ENCODE measurements at regions not wholly inside any gene's neighbourhood (a gene's known extent, or its start where the extent isn't known, plus 50 kb on each side); places are given as distances from the start of the nearest gene placed in this dataset.

GRCh38 chr7:56188823-56189346 is 72.7 kb upstream of the NUPR2 start:
- no peaks in the 10 kb centered on the region for H3K27me3 Mint-ChIP-seq (ENCODE audit: low read depth in 2 of 2)
- no peak for ATAC-seq
- no peaks in the 10 kb centered on the region for H3K4me1 ChIP-seq (ENCODE audit: control insufficient read depth, insufficient read depth, low read length)
- H3K27me3 ChIP-seq (ENCODE audit: control insufficient read depth, insufficient read depth, low read length), result no peaks in the 10 kb centered on the region
- H3K27ac Mint-ChIP-seq, result no peak overlapping the region
- no peak overlapping the region for H3K4me3 Mint-ChIP-seq
- H3K27ac ChIP-seq (ENCODE audit: low read length), result no peak overlapping the region
- H3K4me3 ChIP-seq (ENCODE audit: low read length), result no peak overlapping the region
- intact Hi-C loops (cut with micrococcal nuclease), result no loop called here
- H3K9me3 ChIP-seq (ENCODE audit: control insufficient read depth, insufficient read depth, low read length), result peaks cover 5% of the 10 kb centered on the region
- WGBS (ENCODE audit: insufficient coverage), result 50% methylated on average over 1 of the region's 1 CpG
- H3K36me3 ChIP-seq (ENCODE audit: control insufficient read depth, insufficient read depth, low read length), result no peaks in the 10 kb centered on the region
- peaks cover 3 to 4% of the 10 kb centered on the region in 2 donors for H3K9me3 Mint-ChIP-seq
- no peaks in the 10 kb centered on the region for H3K4me1 Mint-ChIP-seq
- no peak for DNase-seq
- no peaks in the 10 kb centered on the region for H3K36me3 Mint-ChIP-seq
- TF ChIP-seq, protein P1, sequence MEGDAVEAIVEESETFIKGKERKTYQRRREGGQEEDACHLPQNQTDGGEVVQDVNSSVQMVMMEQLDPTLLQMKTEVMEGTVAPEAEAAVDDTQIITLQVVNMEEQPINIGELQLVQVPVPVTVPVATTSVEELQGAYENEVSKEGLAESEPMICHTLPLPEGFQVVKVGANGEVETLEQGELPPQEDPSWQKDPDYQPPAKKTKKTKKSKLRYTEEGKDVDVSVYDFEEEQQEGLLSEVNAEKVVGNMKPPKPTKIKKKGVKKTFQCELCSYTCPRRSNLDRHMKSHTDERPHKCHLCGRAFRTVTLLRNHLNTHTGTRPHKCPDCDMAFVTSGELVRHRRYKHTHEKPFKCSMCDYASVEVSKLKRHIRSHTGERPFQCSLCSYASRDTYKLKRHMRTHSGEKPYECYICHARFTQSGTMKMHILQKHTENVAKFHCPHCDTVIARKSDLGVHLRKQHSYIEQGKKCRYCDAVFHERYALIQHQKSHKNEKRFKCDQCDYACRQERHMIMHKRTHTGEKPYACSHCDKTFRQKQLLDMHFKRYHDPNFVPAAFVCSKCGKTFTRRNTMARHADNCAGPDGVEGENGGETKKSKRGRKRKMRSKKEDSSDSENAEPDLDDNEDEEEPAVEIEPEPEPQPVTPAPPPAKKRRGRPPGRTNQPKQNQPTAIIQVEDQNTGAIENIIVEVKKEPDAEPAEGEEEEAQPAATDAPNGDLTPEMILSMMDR (IDR thresholded peaks at IDR 0.05), result no peak

DNA sequence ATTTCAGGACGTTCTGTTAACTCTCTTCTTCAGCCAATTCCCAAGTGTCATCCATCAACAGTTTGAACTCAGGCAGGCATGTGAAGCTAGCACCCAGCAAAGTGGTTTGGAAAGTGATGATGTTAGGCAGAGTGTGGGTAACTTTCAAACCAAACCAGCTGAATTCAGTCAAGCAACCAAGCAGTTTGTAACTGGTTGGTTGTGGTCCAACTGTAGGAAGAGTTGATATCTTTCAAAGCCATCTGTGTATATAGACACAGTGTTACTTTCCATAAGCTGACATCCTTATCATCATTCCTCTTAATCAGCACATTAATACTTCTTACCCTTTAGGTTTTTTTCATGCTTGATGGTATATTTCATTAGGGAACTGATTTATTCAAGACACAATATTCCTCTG is 72.2 kb upstream of the NUPR2 start:
- Mint-ChIP-seq H3K9me3 (peaks cover 3 to 4% of the 10 kb centered on the region in 2 donors), H3K4me1 (no peaks in the 10 kb centered on the region), H3K36me3 (no peaks in the 10 kb centered on the region), H3K27ac (no peak overlapping the region), H3K4me3 (no peak overlapping the region), H3K27me3 (ENCODE audit: low read depth in 2 of 2) (no peaks in the 10 kb centered on the region)
- intact Hi-C loops (cut with micrococcal nuclease), result no loop called here
- ATAC-seq, result no peak
- Histone ChIP-seq H3K27me3 (ENCODE audit: control insufficient read depth, insufficient read depth, low read length) (no peaks in the 10 kb centered on the region), H3K27ac (ENCODE audit: low read length) (no peak overlapping the region), H3K4me3 (ENCODE audit: low read length) (no peak overlapping the region), H3K36me3 (ENCODE audit: control insufficient read depth, insufficient read depth, low read length) (no peaks in the 10 kb centered on the region), H3K9me3 (ENCODE audit: control insufficient read depth, insufficient read depth, low read length) (peaks cover 5% of the 10 kb centered on the region), H3K4me1 (ENCODE audit: control insufficient read depth, insufficient read depth, low read length) (no peaks in the 10 kb centered on the region)
- WGBS (ENCODE audit: insufficient coverage), result 17% methylated on average over 1 of the region's 1 CpG
- TF ChIP-seq, protein P1 (IDR thresholded peaks at IDR 0.05), result no peak
- DNase-seq, result no peak

DNA sequence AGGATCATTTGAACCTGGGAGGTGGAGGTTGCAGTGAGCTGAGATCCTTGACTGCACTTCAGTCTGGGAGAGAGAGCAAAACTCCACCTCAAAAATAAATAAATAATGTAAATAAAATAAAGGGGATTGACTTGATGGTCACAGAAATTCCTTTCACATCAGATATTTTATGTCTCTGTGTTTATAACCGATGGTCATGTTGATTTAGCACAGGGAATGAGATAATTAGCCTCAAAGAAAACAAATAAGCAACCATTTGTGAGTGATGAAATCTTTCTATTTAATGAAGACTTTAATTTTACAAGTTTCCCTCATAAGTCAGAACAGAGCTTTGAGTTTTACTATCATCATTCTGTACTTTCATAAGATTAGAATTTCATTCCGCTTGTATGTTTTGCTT is 64.8 kb upstream of the NUPR2 start:
- intact Hi-C loops (cut with micrococcal nuclease), result no loop called here
- TF ChIP-seq, protein P1 (IDR thresholded peaks at IDR 0.05), result no peak
- Histone ChIP-seq H3K27me3 (ENCODE audit: control insufficient read depth, insufficient read depth, low read length) (no peaks in the 10 kb centered on the region), H3K27ac (ENCODE audit: low read length) (no peak overlapping the region), H3K4me1 (ENCODE audit: control insufficient read depth, insufficient read depth, low read length) (no peaks in the 10 kb centered on the region), H3K4me3 (ENCODE audit: low read length) (no peak overlapping the region), H3K36me3 (ENCODE audit: control insufficient read depth, insufficient read depth, low read length) (no peaks in the 10 kb centered on the region), H3K9me3 (ENCODE audit: control insufficient read depth, insufficient read depth, low read length) (no peaks in the 10 kb centered on the region)
- H3K36me3 Mint-ChIP-seq, result no peaks in the 10 kb centered on the region
- no peaks in the 10 kb centered on the region for H3K27me3 Mint-ChIP-seq (ENCODE audit: low read depth in 2 of 2)
- ATAC-seq (no peak), DNase-seq (no peak)
- no peak overlapping the region for H3K4me3 Mint-ChIP-seq
- no peaks in the 10 kb centered on the region for H3K4me1 Mint-ChIP-seq
- 87% methylated on average over 1 of the region's 2 CpGs for WGBS (ENCODE audit: insufficient coverage)
- no peak overlapping the region for H3K27ac Mint-ChIP-seq
- peaks cover 3 to 7% of the 10 kb centered on the region in 2 donors for H3K9me3 Mint-ChIP-seq

GRCh38 chr7:56175771-56176170 is 59.6 kb upstream of the NUPR2 start:
- intact Hi-C loops (cut with micrococcal nuclease), result no loop called here
- H3K27ac Mint-ChIP-seq, result no peak overlapping the region
- no peak overlapping the region for H3K4me3 Mint-ChIP-seq
- H3K9me3 ChIP-seq (ENCODE audit: control insufficient read depth, insufficient read depth, low read length), result peaks cover 2% of the 10 kb centered on the region
- WGBS (ENCODE audit: insufficient coverage), result 40% methylated on average over 13 of the region's 13 CpGs
- H3K4me3 ChIP-seq (ENCODE audit: low read length), result no peak overlapping the region
- TF ChIP-seq, protein P1 (IDR thresholded peaks at IDR 0.05), result no peak
- ATAC-seq, result no peak
- peaks cover 4 to 9% of the 10 kb centered on the region in 2 donors for H3K9me3 Mint-ChIP-seq
- H3K27me3 Mint-ChIP-seq (ENCODE audit: low read depth in 2 of 2), result peaks cover 0 to 5% of the 10 kb centered on the region in 2 donors
- H3K4me1 Mint-ChIP-seq, result no peaks in the 10 kb centered on the region
- no peak overlapping the region for H3K27ac ChIP-seq (ENCODE audit: low read length)
- no peaks in the 10 kb centered on the region for H3K36me3 Mint-ChIP-seq
- DNase-seq, result no peak
- no peaks in the 10 kb centered on the region for H3K4me1 ChIP-seq (ENCODE audit: control insufficient read depth, insufficient read depth, low read length)
- H3K36me3 ChIP-seq (ENCODE audit: control insufficient read depth, insufficient read depth, low read length), result no peaks in the 10 kb centered on the region
- H3K27me3 ChIP-seq (ENCODE audit: control insufficient read depth, insufficient read depth, low read length), result peaks cover 6% of the 10 kb centered on the region
